HG02884 (cell line): ENCODE measurements at regions not wholly inside any gene's neighbourhood (a gene's known extent, or its start where the extent isn't known, plus 50 kb on each side); places are given as distances from the start of the nearest gene placed in this dataset.
A peak's percentile ranks its signal among the peaks of the same experiment; 100 is the strongest.
"Not testable (repeated sequence)": the region's sequence is repeated elsewhere in the genome, so short reads cannot be mapped to it uniquely, and the experiment has no call there.

Experiments
- ATAC-seq: cut with Tn5 transposase; IDR thresholded peaks from one replicate; pipeline ENCODE4 v1.9.1; 2021; ENCODE audit warnings: mild to moderate bottlenecking, moderate library complexity; ENCODE audit not compliant: unreplicated experiment

GRCh38 chr16:22572331-22573224, 61.9 kb downstream of the NPIPB5 start:
- ATAC-seq, result not testable (repeated sequence)

GRCh38 chr16:22573225-22573530, 62.5 kb downstream of the NPIPB5 start:
- ATAC-seq, result peak; percentile 80

GRCh38 chr16:22576506-22576905, 65.8 kb downstream of the NPIPB5 start:
- ATAC-seq, result not testable (repeated sequence)

GRCh38 chr16:22583195-22583594, 72.5 kb downstream of the NPIPB5 start:
- ATAC-seq, result not testable (repeated sequence)

- not testable (repeated sequence) for ATAC-seq
Observed at GRCh38 chr16:22584459-22584858, 73.8 kb downstream of the NPIPB5 start.

- ATAC-seq, result not testable (repeated sequence)
Observed at GRCh38 chr16:22584941-22585340, 74.2 kb downstream of the NPIPB5 start.

GRCh38 chr16:22585431-22585830, 74.7 kb downstream of the NPIPB5 start:
- not testable (repeated sequence) for ATAC-seq

GRCh38 chr16:22586732-22587131, 76.0 kb downstream of the NPIPB5 start:
- not testable (repeated sequence) for ATAC-seq

- ATAC-seq, result not testable (repeated sequence)
Observed at GRCh38 chr16:22589757-22590156, 79.1 kb downstream of the NPIPB5 start.

- not testable (repeated sequence) for ATAC-seq
Observed at GRCh38 chr16:22596445-22597045, 85.9 kb downstream of the NPIPB5 start.

- not testable (repeated sequence) for ATAC-seq
Observed at GRCh38 chr16:22603744-22604143, 93.1 kb downstream of the NPIPB5 start.

GRCh38 chr16:22606619-22607018, 95.9 kb downstream of the NPIPB5 start:
- ATAC-seq, result not testable (repeated sequence)

- not testable (repeated sequence) for ATAC-seq
Observed at GRCh38 chr16:22609798-22610197, 99.1 kb downstream of the NPIPB5 start.

GRCh38 chr16:22611128-22611527, 100.4 kb downstream of the NPIPB5 start:
- ATAC-seq, result not testable (repeated sequence)

GRCh38 chr16:22614271-22614947, 103.7 kb downstream of the NPIPB5 start:
- no peak for ATAC-seq

GRCh38 chr16:22618842-22619241, 108.2 kb downstream of the NPIPB5 start:
- ATAC-seq, result no peak

GRCh38 chr16:22621586-22622155, 111.0 kb downstream of the NPIPB5 start:
- ATAC-seq, result no peak

GRCh38 chr16:22622703-22623102, 112.0 kb downstream of the NPIPB5 start:
- ATAC-seq, result no peak

GRCh38 chr16:22623351-22623781, 112.7 kb downstream of the NPIPB5 start:
- ATAC-seq, result no peak

GRCh38 chr16:22624038-22624799, 113.5 kb downstream of the NPIPB5 start:
- ATAC-seq, result no peak
